Smooth muscle cell (in vitro differentiated cells): ENCODE measurements at regions not wholly inside any gene's neighbourhood (a gene's known extent, or its start where the extent isn't known, plus 50 kb on each side); places are given as distances from the start of the nearest gene placed in this dataset.

Source experiments
- DNase-seq: peaks from one replicate; lab custom pipeline; 2025; ENCODE audit not compliant: unreplicated experiment; lab: John Stamatoyannopoulos, UW
- H2AFZ ChIP-seq: fragments of 200-600 bp; sonication (generic); 2 replicates; pipeline ENCODE4 v1.6.0; 2016; ENCODE audit warnings: antibody characterized with exemption, low read depth, mild to moderate bottlenecking
- H3F3A ChIP-seq: fragments of 200-600 bp; sonication (generic); 2 replicates; pipeline ENCODE4 v1.6.0; 2017; ENCODE audit warnings: antibody characterized with exemption, low read depth
- H3K27ac ChIP-seq: fragments of 200-600 bp; sonication (generic); 2 replicates; pipeline ENCODE4 v1.5.1; 2016; ENCODE audit warnings: low read depth, mild to moderate bottlenecking
- H3K27me3 ChIP-seq: fragments of 200-600 bp; sonication (generic); 2 replicates; pipeline ENCODE4 v1.6.1; 2016; ENCODE audit warnings: low read depth, mild to moderate bottlenecking
- H3K36me3 ChIP-seq: fragments of 200-600 bp; sonication (generic); 2 replicates; pipeline ENCODE4 v1.5.1; 2016; ENCODE audit warnings: low read depth
- H3K4me1 ChIP-seq: fragments of 200-600 bp; sonication (generic); 2 replicates; pipeline ENCODE4 v1.5.1; 2016; ENCODE audit warnings: low read depth
- H3K4me2 ChIP-seq: fragments of 200-600 bp; sonication (generic); 2 replicates; pipeline ENCODE4 v1.6.0; 2016; ENCODE audit warnings: mild to moderate bottlenecking
- H3K4me3 ChIP-seq: fragments of 200-600 bp; sonication (generic); 2 replicates; pipeline ENCODE4 v1.5.1; 2016; ENCODE audit warnings: mild to moderate bottlenecking
- H3K79me2 ChIP-seq: fragments of 200-600 bp; sonication (generic); 2 replicates; pipeline ENCODE4 v1.6.0; 2016; ENCODE audit warnings: low read depth, mild to moderate bottlenecking
- H3K9ac ChIP-seq: fragments of 200-600 bp; sonication (generic); 2 replicates; pipeline ENCODE4 v1.6.0; 2016; ENCODE audit warnings: low read depth
- H3K9me3 ChIP-seq: fragments of 200-600 bp; sonication (generic); replicated peaks from 2 replicates; pipeline ENCODE4 v1.5.1; 2016; ENCODE audit warnings: low read depth
- H4K20me1 ChIP-seq: fragments of 200-600 bp; sonication (generic); 2 replicates; pipeline ENCODE4 v1.6.0; 2016; ENCODE audit warnings: low read depth
- CTCF ChIP-seq: fragments of 200-600 bp; sonication (generic); IDR thresholded peaks from 2 replicates; pipeline ENCODE4 v1.5.1; 2017; ENCODE audit warnings: borderline replicate concordance, mild to moderate bottlenecking, antibody characterized with exemption; ENCODE audit not compliant: insufficient read depth, poor library complexity, severe bottlenecking
- WGBS: methylation state at CpG from one replicate; pipeline ENCODE4 v1.1.7; 2016; ENCODE audit warnings: low lambda C conversion rate; 5-methylcytosine and 5-hydroxymethylcytosine counted together

GRCh38 chr12:125619723-125620122, 554.5 kb downstream of the AACS start:
- Histone ChIP-seq H2AFZ (no peak overlapping the region), H3K27me3 (no peaks in the 10 kb centered on the region), H3K4me3 (no peak overlapping the region), H3K27ac (no peak overlapping the region), H3K9me3 (no peaks in the 10 kb centered on the region), H3K36me3 (no peaks in the 10 kb centered on the region), H3K4me2 (no peak overlapping the region), H4K20me1 (no peaks in the 10 kb centered on the region), H3K79me2 (no peaks in the 10 kb centered on the region), H3F3A (no peaks in the 10 kb centered on the region), H3K9ac (no peak overlapping the region), H3K4me1 (no peaks in the 10 kb centered on the region)
- no peak for TF ChIP-seq CTCF
- no peak for DNase-seq
- WGBS, result 79% methylated on average over 2 of the region's 2 CpGs

- H3K36me3 ChIP-seq, result no peaks in the 10 kb centered on the region
- H3K4me3 ChIP-seq, result no peak overlapping the region
- H3F3A ChIP-seq, result no peaks in the 10 kb centered on the region
- H4K20me1 ChIP-seq, result no peaks in the 10 kb centered on the region
- no peak overlapping the region for H3K9ac ChIP-seq
- no peaks in the 10 kb centered on the region for H3K4me1 ChIP-seq
- no peaks in the 10 kb centered on the region for H3K9me3 ChIP-seq
- no peak for DNase-seq
- H2AFZ ChIP-seq, result no peak overlapping the region
- no peaks in the 10 kb centered on the region for H3K79me2 ChIP-seq
- no peak for TF ChIP-seq CTCF
- no peaks in the 10 kb centered on the region for H3K27me3 ChIP-seq
- no peak overlapping the region for H3K4me2 ChIP-seq
- no peak overlapping the region for H3K27ac ChIP-seq
These were observed 568.5 kb downstream of the AACS start for GRCh38 chr12:125633686-125634085.

- Histone ChIP-seq H3K27ac (no peak overlapping the region), H3K4me2 (no peak overlapping the region), H3K4me1 (no peaks in the 10 kb centered on the region), H3K36me3 (no peaks in the 10 kb centered on the region), H3K4me3 (no peak overlapping the region), H3K9me3 (no peaks in the 10 kb centered on the region), H3F3A (no peaks in the 10 kb centered on the region), H3K9ac (no peak overlapping the region), H2AFZ (no peak overlapping the region), H3K79me2 (no peaks in the 10 kb centered on the region), H3K27me3 (no peaks in the 10 kb centered on the region), H4K20me1 (no peaks in the 10 kb centered on the region)
- no peak for TF ChIP-seq CTCF
- no peak for DNase-seq
- WGBS, result 84% methylated on average over 1 of the region's 1 CpG
These were observed 569.6 kb downstream of the AACS start for GRCh38 chr12:125634813-125635212.

GRCh38 chr12:125639826-125640225, 574.6 kb downstream of the AACS start:
- no peaks in the 10 kb centered on the region for H3K79me2 ChIP-seq
- H3K27me3 ChIP-seq, result no peaks in the 10 kb centered on the region
- no peak overlapping the region for H2AFZ ChIP-seq
- H3K9me3 ChIP-seq, result no peaks in the 10 kb centered on the region
- no peaks in the 10 kb centered on the region for H3K4me1 ChIP-seq
- no peak overlapping the region for H3K4me2 ChIP-seq
- DNase-seq, result no peak
- no peak for TF ChIP-seq CTCF
- H3F3A ChIP-seq, result no peaks in the 10 kb centered on the region
- H4K20me1 ChIP-seq, result no peaks in the 10 kb centered on the region
- H3K4me3 ChIP-seq, result no peak overlapping the region
- no peak overlapping the region for H3K9ac ChIP-seq
- H3K36me3 ChIP-seq, result no peaks in the 10 kb centered on the region
- WGBS, result 92% methylated on average over 13 of the region's 13 CpGs
- H3K27ac ChIP-seq, result no peak overlapping the region
